GM12878 (cell line): ENCODE measurements at regions not wholly inside any gene's neighbourhood (a gene's known extent, or its start where the extent isn't known, plus 50 kb on each side); places are given as distances from the start of the nearest gene placed in this dataset.

ENCODE experiments used
- ATAC-seq: fragments of 200-7000 bp; cut with Tn5 transposase; 3 replicates; pipeline ENCODE4 v1.9.1; 2020; ENCODE audit warnings: mild to moderate bottlenecking, moderate library complexity
- BruUV-seq: library from RNA; stranded (reverse); fragments of 400-500 nt; replicated peaks from 2 replicates; lab custom pipeline; 2021; lab: Mats Ljungman, UMichigan
- CTCF ChIA-PET: fragments of 300-600 bp; sonication (Branson Sonifier 250); formaldehyde crosslinking; extraction: SDS; loops from one replicate; lab custom pipeline; 2021; ENCODE audit warnings: inconsistent platforms; lab: Yijun Ruan, JAX
- POLR2A ChIA-PET: fragments of 350-600 bp; formaldehyde crosslinking; extraction: SDS; loops from one replicate; lab custom pipeline; 2021; ENCODE audit warnings: inconsistent platforms; lab: Charles Lee
- RAD21 ChIA-PET: fragments of 300-600 bp; sonication (Branson Sonifier 250); formaldehyde crosslinking; loops from one replicate; lab custom pipeline; 2023; ENCODE audit warnings: antibody characterized with exemption; ENCODE audit not compliant: unreplicated experiment; lab: Charles Lee
- SMC1A ChIA-PET: fragments of 300-600 bp; sonication (Branson Sonifier 250); formaldehyde crosslinking; loops from one replicate; lab custom pipeline; 2023; ENCODE audit not compliant: unreplicated experiment, uncharacterized antibody; lab: Charles Lee
- DNase-seq: peaks from one replicate; pipeline ENCODE4 v3.0.0-alpha.2; 2011; ENCODE audit warnings: low read depth, low spot score
- FAIRE-seq: peaks from 3 replicates; lab custom pipeline; 2011; peaks lifted over from hg19 to GRCh38; lab: Jason Lieb, UNC
- H2AFZ ChIP-seq: 2 replicates; pipeline ENCODE4 v1.6.0; 2011; ENCODE audit warnings: low read depth, low read length, control low read depth; ENCODE audit not compliant: control insufficient read depth
- H3K27ac ChIP-seq: 2 replicates; pipeline ENCODE4 v1.5.1; 2011; ENCODE audit warnings: control low read depth; ENCODE audit not compliant: control insufficient read depth, insufficient read depth
- H3K27me3 ChIP-seq, 2 experiments: replicated peaks in 1 of 2; 2 replicates each; pipeline versions ENCODE4 v1.6.0 to v1.6.1; 2011; ENCODE audit warnings: low read length in 1 of 2; ENCODE audit not compliant: control insufficient read depth in 2 of 2, insufficient read depth in 2 of 2
- H3K36me3 ChIP-seq, 2 experiments: 2 replicates each; pipeline ENCODE4 v1.5.1; 2011; ENCODE audit warnings: low read length in 1 of 2; ENCODE audit not compliant: control insufficient read depth in 2 of 2, insufficient read depth in 2 of 2
- H3K4me1 ChIP-seq: 2 replicates; pipeline ENCODE4 v1.6.1; 2011; ENCODE audit warnings: mild to moderate bottlenecking, low read length, moderate library complexity, mixed read lengths; ENCODE audit not compliant: control insufficient read depth, insufficient read depth
- H3K4me2 ChIP-seq: 2 replicates; pipeline ENCODE4 v1.6.0; 2011; ENCODE audit warnings: control low read depth; ENCODE audit not compliant: control insufficient read depth, insufficient read depth
- H3K4me3 ChIP-seq: fragments of 200-600 bp; sonication (generic); 2 replicates; pipeline ENCODE4 v1.5.1; 2016
- H3K79me2 ChIP-seq: 2 replicates; pipeline ENCODE4 v1.6.0; 2011; ENCODE audit warnings: low read length; ENCODE audit not compliant: control insufficient read depth, insufficient read depth
- H3K9ac ChIP-seq: 2 replicates; pipeline ENCODE4 v1.8.0; 2011; ENCODE audit warnings: low read length, control low read depth, mixed read lengths; ENCODE audit not compliant: control insufficient read depth, insufficient read depth
- H3K9me3 ChIP-seq: replicated peaks from 3 replicates; pipeline ENCODE4 v1.5.1; 2011; ENCODE audit warnings: mild to moderate bottlenecking, low read length; ENCODE audit not compliant: control insufficient read depth, insufficient read depth
- H4K20me1 ChIP-seq: 2 replicates; pipeline ENCODE4 v1.6.0; 2011; ENCODE audit not compliant: control insufficient read depth, insufficient read depth
- CEBPB ChIP-seq, 2 experiments: fragments of 150-350 bp in 1 of 2; IDR thresholded peaks; 2 replicates each; pipeline ENCODE4 v1.6.1; 2012 to 2014; ENCODE audit warnings: low read depth in 2 of 2, low read length in 2 of 2, borderline replicate concordance in 1 of 2, inconsistent platforms in 1 of 2
- CUX1 ChIP-seq: IDR thresholded peaks from 2 replicates; pipeline ENCODE4 v1.6.1; 2012; ENCODE audit warnings: improper control_type of control experiment, low read depth, low read length; ENCODE audit not compliant: insufficient replicate concordance
- FOXM1 ChIP-seq: IDR thresholded peaks from 2 replicates; pipeline ENCODE4 v1.6.1; 2012; ENCODE audit warnings: low read depth, mild to moderate bottlenecking, inconsistent platforms, low read length, moderate library complexity
- JUND ChIP-seq: IDR thresholded peaks from 2 replicates; pipeline ENCODE4 v1.6.1; 2012; ENCODE audit warnings: low read depth, mild to moderate bottlenecking, low read length, improper control_type of control experiment, moderate library complexity
- NFYA ChIP-seq: IDR thresholded peaks from 2 replicates; pipeline ENCODE4 v1.6.1; 2011; ENCODE audit warnings: low read depth, mild to moderate bottlenecking, low read length, improper control_type of control experiment, borderline replicate concordance
- NR2C1 ChIP-seq: fragments of 450-650 bp; IDR thresholded peaks from 2 replicates; pipeline ENCODE4 v1.6.1; 2017; ENCODE audit warnings: antibody characterized with exemption, mild to moderate bottlenecking, moderate library complexity
- POU2F2 ChIP-seq: IDR thresholded peaks from 3 replicates; pipeline ENCODE4 v1.6.1; 2011; ENCODE audit warnings: low read depth, mild to moderate bottlenecking, low read length, borderline replicate concordance
- SMAD1 ChIP-seq: fragments of 450-650 bp; IDR thresholded peaks from 2 replicates; pipeline ENCODE4 v1.6.1; 2018; ENCODE audit warnings: mild to moderate bottlenecking, low read depth; ENCODE audit not compliant: partially characterized antibody
- ZNF274 ChIP-seq: IDR thresholded peaks from one replicate; pipeline ENCODE4 v1.8.0; 2011; ENCODE audit not compliant: insufficient read length, insufficient read depth
- WGBS: methylation state at CpG from one replicate; pipeline ENCODE4 v1.1.6; 2016; ENCODE audit warnings: low lambda C conversion rate; ENCODE audit not compliant: insufficient replicate concordance, insufficient coverage; ENCODE audit errors: missing lambda C conversion rate; 5-methylcytosine and 5-hydroxymethylcytosine counted together
- in situ Hi-C: fragments of 300-500 bp; cut with MboI; formaldehyde crosslinking; loops from 9 replicates; pipeline ENCODE4 v1.14.3; 2018; ENCODE audit warnings: mixed read lengths
- intact Hi-C: fragments of 100-400 bp; cut with micrococcal nuclease; formaldehyde crosslinking; loops from one replicate; pipeline ENCODE4 v1.14.2; 2022; ENCODE audit not compliant: unreplicated experiment
- TF ChIP-seq, protein P1 (sequence below): fragments of 450-650 bp; IDR thresholded peaks from 2 replicates; pipeline ENCODE4 v1.6.1; 2017; ENCODE audit warnings: antibody characterized with exemption, mild to moderate bottlenecking, moderate library complexity

GRCh38 chr13:90121784-90122183 lies 1225.7 kb upstream of the MIR17HG start (continued):
- TF ChIP-seq POU2F2: no peak

- POLR2A ChIA-PET: no interaction called here
Observed at GRCh38 chr13:90122531-90122930, 1225.0 kb upstream of the MIR17HG start.

More at GRCh38 chr13:90122531-90122930, 1225.0 kb upstream of the MIR17HG start:
- FAIRE-seq: no peak
- no peaks in the 10 kb centered on the region for H4K20me1 ChIP-seq
- ChIA-PET SMC1A (no interaction called here), RAD21 (no interaction called here), CTCF (no interaction called here)
- in situ Hi-C loops (no loop called here), intact Hi-C loops (no loop called here)
- no peak overlapping the region for H3K4me3 ChIP-seq
- no peak for DNase-seq
- H3K27ac ChIP-seq: no peak overlapping the region
- TF ChIP-seq CUX1: no peak
- TF ChIP-seq FOXM1: no peak
- TF ChIP-seq CEBPB (IDR thresholded peaks at IDR 0.05; ENCODE audit: borderline replicate concordance in 1 of 2, low read depth in 2 of 2, low read length in 2 of 2): no peak
- TF ChIP-seq SMAD1: no peak
- no peak for TF ChIP-seq NFYA
- no peak for TF ChIP-seq NR2C1
- no peak for TF ChIP-seq ZNF274
- no peak for TF ChIP-seq JUND
- TF ChIP-seq, protein P1, sequence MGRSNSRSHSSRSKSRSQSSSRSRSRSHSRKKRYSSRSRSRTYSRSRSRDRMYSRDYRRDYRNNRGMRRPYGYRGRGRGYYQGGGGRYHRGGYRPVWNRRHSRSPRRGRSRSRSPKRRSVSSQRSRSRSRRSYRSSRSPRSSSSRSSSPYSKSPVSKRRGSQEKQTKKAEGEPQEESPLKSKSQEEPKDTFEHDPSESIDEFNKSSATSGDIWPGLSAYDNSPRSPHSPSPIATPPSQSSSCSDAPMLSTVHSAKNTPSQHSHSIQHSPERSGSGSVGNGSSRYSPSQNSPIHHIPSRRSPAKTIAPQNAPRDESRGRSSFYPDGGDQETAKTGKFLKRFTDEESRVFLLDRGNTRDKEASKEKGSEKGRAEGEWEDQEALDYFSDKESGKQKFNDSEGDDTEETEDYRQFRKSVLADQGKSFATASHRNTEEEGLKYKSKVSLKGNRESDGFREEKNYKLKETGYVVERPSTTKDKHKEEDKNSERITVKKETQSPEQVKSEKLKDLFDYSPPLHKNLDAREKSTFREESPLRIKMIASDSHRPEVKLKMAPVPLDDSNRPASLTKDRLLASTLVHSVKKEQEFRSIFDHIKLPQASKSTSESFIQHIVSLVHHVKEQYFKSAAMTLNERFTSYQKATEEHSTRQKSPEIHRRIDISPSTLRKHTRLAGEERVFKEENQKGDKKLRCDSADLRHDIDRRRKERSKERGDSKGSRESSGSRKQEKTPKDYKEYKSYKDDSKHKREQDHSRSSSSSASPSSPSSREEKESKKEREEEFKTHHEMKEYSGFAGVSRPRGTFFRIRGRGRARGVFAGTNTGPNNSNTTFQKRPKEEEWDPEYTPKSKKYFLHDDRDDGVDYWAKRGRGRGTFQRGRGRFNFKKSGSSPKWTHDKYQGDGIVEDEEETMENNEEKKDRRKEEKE: no peak
- H3K9me3 ChIP-seq: no peaks in the 10 kb centered on the region
- ATAC-seq: no peak
- H3K27me3 ChIP-seq: no peaks in the 10 kb centered on the region
- WGBS: 3% methylated on average over 2 of the region's 2 CpGs
- no peak overlapping the region for H3K9ac ChIP-seq
- H3K79me2 ChIP-seq: no peaks in the 10 kb centered on the region
- no TSS peak for BruUV-seq
- no peak overlapping the region for H3K4me2 ChIP-seq
- no peaks in the 10 kb centered on the region for H3K4me1 ChIP-seq
- H3K36me3 ChIP-seq: no peaks in the 10 kb centered on the region
- H2AFZ ChIP-seq: no peak overlapping the region
